HG03575 (cell line): ENCODE measurements at regions not wholly inside any gene's neighbourhood (a gene's known extent, or its start where the extent isn't known, plus 50 kb on each side); places are given as distances from the start of the nearest gene placed in this dataset.

ENCODE experiments used
- ATAC-seq: cut with Tn5 transposase; IDR thresholded peaks from one replicate; pipeline ENCODE4 v1.9.1; 2021; ENCODE audit not compliant: unreplicated experiment, insufficient number of reproducible peaks, low FRiP score; ENCODE audit errors: extremely low read depth

GRCh38 chr10:107340326-107340725 is 175.8 kb upstream of the SORCS1 start:
- ATAC-seq: no peak

DNA sequence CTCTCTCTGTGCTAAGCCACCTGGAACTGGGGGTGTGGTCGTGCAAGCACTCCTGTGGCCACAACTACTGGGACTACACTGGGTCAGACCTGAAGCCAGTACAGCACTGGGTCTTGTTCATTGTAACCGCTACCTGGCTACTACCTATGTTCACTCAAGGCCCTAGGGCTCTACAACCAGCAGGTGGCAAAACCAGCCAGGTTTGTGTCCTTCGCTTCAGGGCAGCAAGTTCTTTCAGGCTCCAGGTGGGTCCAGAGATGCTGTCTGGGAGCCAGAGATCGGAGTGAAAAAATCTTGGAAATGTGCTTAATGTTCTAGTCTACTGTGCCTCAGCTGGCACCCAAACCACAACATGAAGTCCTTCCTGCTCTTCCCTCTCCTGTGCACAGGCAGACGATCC is 171.6 kb upstream of the SORCS1 start:
- ATAC-seq: no peak

GRCh38 chr10:107317592-107317991 is 153.1 kb upstream of the SORCS1 start:
- ATAC-seq: no peak

DNA sequence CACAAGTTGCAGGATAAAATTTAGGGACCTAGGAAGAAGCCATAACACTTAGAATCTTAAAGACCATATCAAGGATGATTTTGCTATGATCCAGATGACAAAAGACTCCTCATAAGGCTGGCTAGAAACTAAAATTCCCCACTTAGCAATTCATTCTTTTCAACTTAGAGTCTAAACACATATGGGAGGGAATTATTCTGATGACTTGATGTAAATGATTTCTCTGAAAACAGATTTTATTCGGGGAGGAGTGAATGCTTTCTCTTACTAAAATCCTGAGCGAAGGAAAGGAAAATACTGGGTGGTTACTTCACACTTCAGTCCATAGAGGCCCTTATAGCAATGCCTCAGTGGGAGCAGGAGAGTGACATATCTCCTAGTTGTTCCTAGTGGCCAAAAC is 138.7 kb upstream of the SORCS1 start:
- no peak for ATAC-seq

GRCh38 chr10:107299606-107300005 is 135.1 kb upstream of the SORCS1 start:
- no peak for ATAC-seq

- no peak for ATAC-seq
Measured at GRCh38 chr10:107284187-107284586, 119.7 kb upstream of the SORCS1 start.

DNA sequence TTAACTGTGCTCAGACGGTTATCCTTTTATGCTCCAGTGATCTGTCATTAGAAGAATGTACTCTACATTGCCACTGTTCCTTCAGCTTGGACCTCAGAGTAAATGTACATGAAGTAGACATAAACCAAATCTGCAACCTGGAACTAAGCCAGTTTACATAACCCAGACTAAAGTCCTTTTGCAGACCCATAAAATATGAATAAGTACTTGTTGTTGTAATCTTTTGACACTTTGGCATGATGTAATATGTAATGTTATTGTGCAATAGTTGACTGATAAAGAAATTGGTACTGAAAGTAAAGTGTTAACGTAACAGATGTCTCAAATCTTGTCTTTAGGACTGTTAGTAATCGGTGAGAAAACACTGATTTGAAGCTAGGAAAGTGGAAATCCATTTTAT is 115.8 kb upstream of the SORCS1 start:
- no peak for ATAC-seq

GRCh38 chr10:107277591-107277990 is 113.1 kb upstream of the SORCS1 start:
- no peak for ATAC-seq

- ATAC-seq: no peak
Measured at GRCh38 chr10:107275806-107276205, 111.3 kb upstream of the SORCS1 start.

- ATAC-seq: no peak
Measured at GRCh38 chr10:107269626-107270025, 105.1 kb upstream of the SORCS1 start.

- no peak for ATAC-seq
Measured at GRCh38 chr10:107264742-107265141, 100.2 kb upstream of the SORCS1 start.

GRCh38 chr10:107244122-107244521 is 79.6 kb upstream of the SORCS1 start:
- ATAC-seq: no peak

- ATAC-seq: no peak
Measured at GRCh38 chr10:107238275-107238674, 73.8 kb upstream of the SORCS1 start.

- ATAC-seq: no peak
Measured at GRCh38 chr10:107232013-107232412, 67.5 kb upstream of the SORCS1 start.

- no peak for ATAC-seq
Measured at GRCh38 chr10:107230887-107231286, 66.4 kb upstream of the SORCS1 start.

DNA sequence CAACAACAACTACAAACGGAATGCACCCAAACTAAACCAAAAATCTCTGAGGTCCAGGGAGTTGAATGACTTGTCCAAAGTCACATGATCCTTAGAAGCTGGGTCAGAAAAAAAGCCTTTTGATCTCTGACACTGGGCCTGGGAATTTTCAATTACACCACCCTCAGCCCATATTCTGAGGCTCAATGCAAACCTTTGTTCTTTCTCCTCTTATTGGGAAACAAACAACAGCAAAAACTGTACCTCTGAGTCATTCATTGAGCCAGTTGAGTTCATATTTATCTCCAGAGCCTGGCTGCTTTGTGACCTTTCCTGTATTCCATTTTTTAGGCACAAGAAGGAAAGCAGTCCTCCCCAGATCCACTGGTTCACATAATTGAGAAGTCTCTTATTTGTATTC is 51.2 kb upstream of the SORCS1 start:
- no peak for ATAC-seq
